OCI-LY1 (cell line): ENCODE measurements at regions not wholly inside any gene's neighbourhood (a gene's known extent, or its start where the extent isn't known, plus 50 kb on each side); places are given as distances from the start of the nearest gene placed in this dataset.

Experiments
- CTCF ChIP-seq: fragments of 200-600 bp; sonication (generic), shearing (Covaris generic); IDR thresholded peaks from 2 replicates; pipeline ENCODE4 v1.5.1; 2017; ENCODE audit warnings: mild to moderate bottlenecking, antibody characterized with exemption, low read length, moderate library complexity, mixed read lengths
- EZH2 ChIP-seq: fragments of 200-600 bp; sonication (generic), shearing (Covaris generic); IDR thresholded peaks from 2 replicates; pipeline ENCODE4 v1.8.0; 2017; ENCODE audit warnings: borderline replicate concordance, mixed run types, mild to moderate bottlenecking, antibody characterized with exemption, low read length, moderate library complexity, mixed read lengths

DNA sequence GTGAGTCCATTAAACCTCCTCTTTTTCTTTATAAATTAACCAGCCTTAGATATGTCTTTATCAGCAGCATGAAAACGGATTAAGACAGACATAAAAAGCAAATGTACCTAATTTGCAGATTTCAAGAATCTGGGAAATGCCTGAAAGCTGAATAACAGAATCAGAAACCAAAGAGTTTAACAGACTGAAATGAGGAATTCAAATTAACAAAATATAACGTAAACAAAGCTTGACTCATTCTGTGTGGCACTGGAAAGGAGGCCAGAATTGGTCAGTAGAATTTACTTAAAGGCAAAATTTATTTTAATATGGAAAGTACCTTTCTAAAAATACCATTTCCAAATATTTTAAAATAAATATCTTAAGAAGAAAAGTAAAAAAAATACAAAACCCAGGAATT, 540.6 kb upstream of the HTR2A start:
- TF ChIP-seq CTCF = no peak
- no peak for TF ChIP-seq EZH2
